GM08714 (cell line): ENCODE measurements at regions not wholly inside any gene's neighbourhood (a gene's known extent, or its start where the extent isn't known, plus 50 kb on each side); places are given as distances from the start of the nearest gene placed in this dataset.

Source experiments
- H3K4me3 ChIP-seq: fragments of 200-500 bp; sonication (Bioruptor generic); 2 replicates; pipeline ENCODE4 v1.5.1; 2014; ENCODE audit warnings: mild to moderate bottlenecking, low read length, inconsistent platforms
- ZNF274 ChIP-seq: IDR thresholded peaks from 2 replicates; pipeline ENCODE4 v1.6.1; 2012; ENCODE audit warnings: mild to moderate bottlenecking, low read depth, low read length

GRCh38 chr3:107881509-107881908 lies 209.3 kb downstream of the CD47 start:
- no peak overlapping the region for H3K4me3 ChIP-seq
- no peak for TF ChIP-seq ZNF274

GRCh38 chr3:107880702-107881101 lies 210.1 kb downstream of the CD47 start:
- no peak overlapping the region for H3K4me3 ChIP-seq
- TF ChIP-seq ZNF274 = no peak

GRCh38 chr3:107877936-107878335 lies 212.9 kb downstream of the CD47 start:
- H3K4me3 ChIP-seq = no peak overlapping the region
- TF ChIP-seq ZNF274 = no peak

GRCh38 chr3:107870943-107871638 lies 219.7 kb downstream of the CD47 start:
- no peak overlapping the region for H3K4me3 ChIP-seq
- no peak for TF ChIP-seq ZNF274

GRCh38 chr3:107870096-107870495 lies 220.7 kb downstream of the CD47 start:
- no peak overlapping the region for H3K4me3 ChIP-seq
- no peak for TF ChIP-seq ZNF274

- no peak overlapping the region for H3K4me3 ChIP-seq
- no peak for TF ChIP-seq ZNF274
Observed at GRCh38 chr3:107868449-107868848, 222.4 kb downstream of the CD47 start.

- no peak overlapping the region for H3K4me3 ChIP-seq
- no peak for TF ChIP-seq ZNF274
Observed at GRCh38 chr3:107861904-107862303, 228.9 kb downstream of the CD47 start.

GRCh38 chr3:107861422-107861821 lies 229.4 kb downstream of the CD47 start:
- TF ChIP-seq ZNF274 = no peak
- H3K4me3 ChIP-seq = no peak overlapping the region
